GM12864 (cell line): ENCODE measurements at regions not wholly inside any gene's neighbourhood (a gene's known extent, or its start where the extent isn't known, plus 50 kb on each side); places are given as distances from the start of the nearest gene placed in this dataset.
"Not testable (repeated sequence)": the region's sequence is repeated elsewhere in the genome, so short reads cannot be mapped to it uniquely, and the experiment has no call there.

ENCODE experiments used
- DNase-seq: peaks from one replicate; pipeline ENCODE4 v3.0.0-alpha.2; 2011; ENCODE audit warnings: low read depth
- H3K4me3 ChIP-seq: 2 replicates; pipeline ENCODE4 v1.5.1; 2011; ENCODE audit warnings: mild to moderate bottlenecking, low read depth, low read length, control low read depth
- CTCF ChIP-seq: IDR thresholded peaks from 2 replicates; pipeline ENCODE4 v1.5.1; 2011; ENCODE audit warnings: low read depth, mild to moderate bottlenecking, moderate library complexity, low read length, control low read depth, inconsistent platforms; ENCODE audit errors: missing control alignments

- no peak for DNase-seq
- no peak overlapping the region for H3K4me3 ChIP-seq
- no peak for TF ChIP-seq CTCF
Measured at GRCh38 chr2:129914538-129915302, 64.7 kb upstream of the RAB6C start.

- DNase-seq, result no peak
- no peak overlapping the region for H3K4me3 ChIP-seq
- no peak for TF ChIP-seq CTCF
Measured at GRCh38 chr2:129915303-129915840, 64.1 kb upstream of the RAB6C start.

GRCh38 chr2:129918604-129919003 lies 60.9 kb upstream of the RAB6C start:
- no peak overlapping the region for H3K4me3 ChIP-seq
- no peak for DNase-seq
- no peak for TF ChIP-seq CTCF

GRCh38 chr2:129922571-129923264 lies 56.7 kb upstream of the RAB6C start:
- H3K4me3 ChIP-seq, result no peak overlapping the region
- no peak for DNase-seq
- no peak for TF ChIP-seq CTCF

- DNase-seq, result no peak
- no peak overlapping the region for H3K4me3 ChIP-seq
Measured at GRCh38 chr2:129923265-129924091, 56.0 kb upstream of the RAB6C start.

GRCh38 chr2:129924115-129924514 lies 55.4 kb upstream of the RAB6C start:
- DNase-seq, result not testable (repeated sequence)

More at GRCh38 chr2:129923265-129924091, 56.0 kb upstream of the RAB6C start:
- peak; percentile 40 for TF ChIP-seq CTCF

GRCh38 chr2:129925381-129925780 lies 54.1 kb upstream of the RAB6C start:
- TF ChIP-seq CTCF, result no peak
- no peak for DNase-seq
- no peak overlapping the region for H3K4me3 ChIP-seq

More at GRCh38 chr2:129924115-129924514, 55.4 kb upstream of the RAB6C start:
- H3K4me3 ChIP-seq, result not testable (repeated sequence)
